ENCODE measurements at regions not wholly inside any gene's neighbourhood (a gene's known extent, or its start where the extent isn't known, plus 50 kb on each side); places are given as distances from the start of the nearest gene placed in this dataset.

DNA sequence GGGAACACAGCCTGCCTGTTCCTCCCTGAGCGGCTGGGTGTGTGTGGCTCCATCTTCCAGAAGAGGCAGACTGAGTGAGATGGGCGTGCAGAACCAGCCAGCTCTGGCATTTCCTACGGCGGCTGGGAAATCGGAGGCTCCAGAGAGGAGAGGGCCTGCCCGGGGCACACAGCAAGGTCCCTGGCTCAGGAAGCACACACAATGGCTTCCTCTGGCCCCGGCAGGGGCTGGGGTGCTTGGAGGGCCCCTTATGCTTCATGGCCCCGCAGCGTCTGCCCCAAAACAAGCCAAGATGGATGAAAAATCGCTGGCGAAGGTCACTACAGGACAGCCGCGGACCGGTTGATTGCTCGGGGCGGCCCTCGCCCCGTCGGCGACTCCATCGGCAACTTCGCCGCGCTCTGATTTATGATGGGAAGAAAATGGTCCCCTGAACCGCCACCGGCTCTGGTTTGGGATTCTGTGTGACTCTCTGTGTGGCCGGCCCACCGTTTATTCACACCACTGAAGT is 191.5 kb upstream of the C14orf180 start:
- DNase-seq (ENCODE audit: low spot score) (peak; percentile 51), ATAC-seq (ENCODE audit: low read depth) (no peak)
- H3K27me3 ChIP-seq (ENCODE audit: insufficient read depth, poor library complexity, severe bottlenecking), result peaks cover 60% of the 10 kb centered on the region
- no peaks in the 10 kb centered on the region for H3K4me1 ChIP-seq (ENCODE audit: insufficient read depth, poor library complexity, severe bottlenecking)
- H3K36me3 ChIP-seq (ENCODE audit: low read depth), result no peaks in the 10 kb centered on the region
- H3K9me3 ChIP-seq (ENCODE audit: severe bottlenecking), result no peaks in the 10 kb centered on the region
- TF ChIP-seq, protein P1, sequence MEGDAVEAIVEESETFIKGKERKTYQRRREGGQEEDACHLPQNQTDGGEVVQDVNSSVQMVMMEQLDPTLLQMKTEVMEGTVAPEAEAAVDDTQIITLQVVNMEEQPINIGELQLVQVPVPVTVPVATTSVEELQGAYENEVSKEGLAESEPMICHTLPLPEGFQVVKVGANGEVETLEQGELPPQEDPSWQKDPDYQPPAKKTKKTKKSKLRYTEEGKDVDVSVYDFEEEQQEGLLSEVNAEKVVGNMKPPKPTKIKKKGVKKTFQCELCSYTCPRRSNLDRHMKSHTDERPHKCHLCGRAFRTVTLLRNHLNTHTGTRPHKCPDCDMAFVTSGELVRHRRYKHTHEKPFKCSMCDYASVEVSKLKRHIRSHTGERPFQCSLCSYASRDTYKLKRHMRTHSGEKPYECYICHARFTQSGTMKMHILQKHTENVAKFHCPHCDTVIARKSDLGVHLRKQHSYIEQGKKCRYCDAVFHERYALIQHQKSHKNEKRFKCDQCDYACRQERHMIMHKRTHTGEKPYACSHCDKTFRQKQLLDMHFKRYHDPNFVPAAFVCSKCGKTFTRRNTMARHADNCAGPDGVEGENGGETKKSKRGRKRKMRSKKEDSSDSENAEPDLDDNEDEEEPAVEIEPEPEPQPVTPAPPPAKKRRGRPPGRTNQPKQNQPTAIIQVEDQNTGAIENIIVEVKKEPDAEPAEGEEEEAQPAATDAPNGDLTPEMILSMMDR (IDR thresholded peaks at IDR 0.05; ENCODE audit: poor library complexity, severe bottlenecking), result no peak
- no peak overlapping the region for H3K27ac ChIP-seq (ENCODE audit: poor library complexity, severe bottlenecking)
- no peak overlapping the region for H3K4me3 ChIP-seq (ENCODE audit: severe bottlenecking)

DNA sequence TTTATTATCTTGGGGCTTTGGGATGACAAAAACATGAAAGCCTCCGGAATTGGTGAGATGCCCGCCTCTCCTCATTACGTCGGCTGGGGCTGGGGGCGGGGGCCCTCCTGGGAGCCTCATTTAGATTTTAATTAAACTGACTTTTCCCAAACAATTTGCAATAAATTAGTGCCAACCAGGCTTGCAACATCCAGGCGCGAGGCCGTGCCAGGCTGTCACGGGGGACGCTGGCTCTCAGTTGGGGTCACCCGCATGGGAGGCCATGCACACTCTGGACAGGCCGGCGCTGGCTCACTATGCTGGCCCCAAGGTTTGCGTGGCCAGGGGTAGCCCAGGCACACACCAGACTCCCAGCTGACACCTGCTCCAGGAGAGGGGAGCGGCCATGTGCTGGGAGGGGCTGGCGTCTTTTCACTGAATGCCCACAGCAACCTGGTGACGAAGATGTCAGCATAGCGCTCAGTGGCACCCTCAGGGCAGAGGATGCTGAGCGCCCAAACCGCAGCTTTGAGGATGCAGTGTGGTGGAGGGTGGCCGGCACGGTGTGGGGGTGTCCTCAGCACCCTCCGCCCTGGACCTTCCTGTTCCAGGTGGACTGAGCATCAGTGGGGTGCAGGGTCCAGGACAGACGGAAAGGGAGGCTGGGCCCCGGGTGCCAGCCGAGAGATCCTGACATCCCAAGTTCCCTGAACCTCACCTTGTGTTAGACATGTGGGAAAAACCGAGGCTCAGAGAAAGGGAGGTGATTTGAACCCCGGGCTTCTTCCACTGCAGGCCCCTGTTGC is 190.8 kb upstream of the C14orf180 start:
- TF ChIP-seq, protein P1 (IDR thresholded peaks at IDR 0.05; ENCODE audit: poor library complexity, severe bottlenecking), result no peak
- Histone ChIP-seq H3K4me1 (ENCODE audit: insufficient read depth, poor library complexity, severe bottlenecking) (no peaks in the 10 kb centered on the region), H3K9me3 (ENCODE audit: severe bottlenecking) (no peaks in the 10 kb centered on the region), H3K4me3 (ENCODE audit: severe bottlenecking) (no peak overlapping the region), H3K36me3 (ENCODE audit: low read depth) (no peaks in the 10 kb centered on the region), H3K27me3 (ENCODE audit: insufficient read depth, poor library complexity, severe bottlenecking) (peaks cover 60% of the 10 kb centered on the region), H3K27ac (ENCODE audit: poor library complexity, severe bottlenecking) (no peak overlapping the region)
- no peak for ATAC-seq (ENCODE audit: low read depth)
- peak; percentile 70 for DNase-seq (ENCODE audit: low spot score)

DNA sequence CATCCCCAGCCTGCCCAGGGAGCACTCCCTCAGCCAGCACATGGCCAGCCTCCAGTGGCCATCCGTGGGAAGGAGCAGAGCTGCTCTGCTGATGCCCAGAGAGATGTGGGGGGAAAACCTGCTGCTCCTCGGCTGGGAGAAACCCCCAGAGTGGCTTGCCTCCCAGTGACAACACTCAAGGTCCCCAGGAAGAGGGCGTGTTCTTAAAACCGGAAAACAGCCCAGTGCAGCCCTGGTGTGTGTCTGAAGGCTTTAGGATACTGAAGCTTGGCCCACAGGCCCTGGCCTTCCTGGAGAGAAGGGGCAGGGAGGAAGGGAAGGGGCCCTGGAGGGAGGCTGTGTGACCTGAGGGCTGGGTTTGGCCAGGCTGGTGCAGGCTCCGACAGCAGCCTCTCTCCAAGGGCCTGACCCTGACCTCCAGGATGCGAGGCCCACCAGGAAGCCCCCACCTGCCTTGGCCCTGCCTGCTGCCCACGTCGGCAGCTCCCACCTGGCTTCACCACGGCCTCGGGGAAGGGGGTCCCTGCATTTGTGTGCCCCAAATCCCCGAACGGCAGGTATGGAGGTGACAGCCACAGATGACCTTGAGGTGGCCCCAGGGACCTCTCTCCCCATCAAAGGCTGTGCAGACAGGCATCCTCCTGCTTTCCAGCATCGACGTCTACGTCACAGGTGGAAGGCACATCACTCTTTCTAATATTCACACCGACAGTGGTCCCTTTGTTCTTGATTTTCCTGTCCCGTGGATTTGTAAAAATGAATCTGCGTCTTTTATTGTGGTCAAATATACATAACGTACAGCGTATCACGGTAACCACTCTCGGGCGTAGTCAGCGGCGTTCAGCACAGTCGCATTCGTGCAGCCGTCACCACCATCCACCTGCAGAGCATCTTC is 190.0 kb upstream of the C14orf180 start:
- peaks cover 57% of the 10 kb centered on the region for H3K27me3 ChIP-seq (ENCODE audit: insufficient read depth, poor library complexity, severe bottlenecking)
- DNase-seq (ENCODE audit: low spot score) (peak; percentile 56), ATAC-seq (ENCODE audit: low read depth) (no peak)
- no peaks in the 10 kb centered on the region for H3K36me3 ChIP-seq (ENCODE audit: low read depth)
- no peak overlapping the region for H3K4me3 ChIP-seq (ENCODE audit: severe bottlenecking)
- H3K27ac ChIP-seq (ENCODE audit: poor library complexity, severe bottlenecking), result no peak overlapping the region
- no peaks in the 10 kb centered on the region for H3K9me3 ChIP-seq (ENCODE audit: severe bottlenecking)
- TF ChIP-seq, protein P1 (IDR thresholded peaks at IDR 0.05; ENCODE audit: poor library complexity, severe bottlenecking), result no peak
- H3K4me1 ChIP-seq (ENCODE audit: insufficient read depth, poor library complexity, severe bottlenecking), result no peaks in the 10 kb centered on the region

DNA sequence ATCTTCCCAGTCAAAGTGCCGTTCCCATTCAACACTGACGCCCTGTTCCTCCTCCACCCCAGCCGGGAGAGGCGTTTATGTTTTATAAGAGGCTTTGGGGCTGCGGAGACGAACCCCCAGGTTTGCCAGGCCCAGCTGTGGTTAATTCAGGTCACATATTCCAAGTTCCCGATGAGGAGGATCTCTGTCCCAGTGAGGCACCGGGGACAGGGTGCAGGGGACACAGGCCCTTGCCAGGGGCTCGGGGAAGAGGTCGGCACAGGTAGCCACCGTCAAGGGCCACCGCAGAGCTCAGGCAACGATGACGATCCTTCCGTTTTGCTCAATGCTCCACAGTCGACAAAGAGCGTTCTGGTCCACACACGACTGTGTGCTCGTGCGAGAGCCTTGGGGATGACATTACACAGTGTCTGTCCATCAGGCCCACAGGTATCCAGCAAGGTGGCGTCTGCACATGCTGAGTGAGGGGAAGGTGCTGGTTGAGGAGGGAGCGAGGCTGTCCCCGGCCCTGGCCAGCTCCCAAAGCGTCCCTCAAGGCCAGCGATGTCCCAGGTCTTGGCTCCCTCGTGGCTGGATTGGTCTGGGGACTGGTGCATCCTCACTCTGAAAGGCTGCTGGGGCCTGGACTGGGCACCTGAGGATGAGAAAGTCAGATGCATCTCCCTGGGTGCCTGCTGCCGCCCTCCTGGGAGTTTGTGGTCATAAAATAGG is 189.2 kb upstream of the C14orf180 start:
- H3K9me3 ChIP-seq (ENCODE audit: severe bottlenecking), result no peaks in the 10 kb centered on the region
- H3K36me3 ChIP-seq (ENCODE audit: low read depth), result no peaks in the 10 kb centered on the region
- ATAC-seq (ENCODE audit: low read depth) (no peak), DNase-seq (ENCODE audit: low spot score) (peak; percentile 57)
- TF ChIP-seq, protein P1 (IDR thresholded peaks at IDR 0.05; ENCODE audit: poor library complexity, severe bottlenecking), result no peak
- H3K27me3 ChIP-seq (ENCODE audit: insufficient read depth, poor library complexity, severe bottlenecking), result peaks cover 57% of the 10 kb centered on the region
- no peak overlapping the region for H3K27ac ChIP-seq (ENCODE audit: poor library complexity, severe bottlenecking)
- H3K4me3 ChIP-seq (ENCODE audit: severe bottlenecking), result no peak overlapping the region
- H3K4me1 ChIP-seq (ENCODE audit: insufficient read depth, poor library complexity, severe bottlenecking), result no peaks in the 10 kb centered on the region
